H1 (cell line): ENCODE measurements at regions not wholly inside any gene's neighbourhood (a gene's known extent, or its start where the extent isn't known, plus 50 kb on each side); places are given as distances from the start of the nearest gene placed in this dataset.

Source experiments
- ATF3 ChIP-seq: IDR thresholded peaks from 2 replicates; pipeline ENCODE4 v1.6.1; 2011; ENCODE audit warnings: low read depth, mild to moderate bottlenecking, low read length; ENCODE audit not compliant: insufficient read depth
- CEBPB ChIP-seq: IDR thresholded peaks from 2 replicates; pipeline ENCODE4 v1.6.1; 2012; ENCODE audit warnings: low read depth, low read length
- CHD7 ChIP-seq: fragments of 300-600 bp; sonication (generic); IDR thresholded peaks from 2 replicates; pipeline ENCODE4 v1.7.1; 2012; ENCODE audit warnings: low read length, moderate library complexity, mild to moderate bottlenecking, inconsistent platforms; ENCODE audit not compliant: insufficient replicate concordance
- CREB1 ChIP-seq: IDR thresholded peaks from 2 replicates; pipeline ENCODE4 v1.6.1; 2012; ENCODE audit warnings: inconsistent platforms
- CTCF ChIP-seq, 3 experiments: IDR thresholded peaks; 1 replicate in 2 of 3; 2 replicates in 1 of 3; pipeline versions ENCODE4 v1.5.1 to v1.6.1; 2011; ENCODE audit warnings: low read length in 3 of 3, mild to moderate bottlenecking in 3 of 3, inconsistent platforms in 2 of 3, low read depth in 1 of 3, moderate library complexity in 1 of 3; ENCODE audit not compliant: insufficient read depth in 1 of 3; ENCODE audit errors: control extremely low read depth in 1 of 3
- MAX ChIP-seq: IDR thresholded peaks from 2 replicates; pipeline ENCODE4 v1.6.1; 2012; ENCODE audit warnings: inconsistent platforms
- POLR2A ChIP-seq, 2 experiments: IDR thresholded peaks; 1 replicate in 1 of 2; 2 replicates in 1 of 2; pipeline ENCODE4 v1.6.1; 2011; ENCODE audit warnings: low read depth in 2 of 2, low read length in 2 of 2, mild to moderate bottlenecking in 2 of 2; ENCODE audit errors: control extremely low read depth in 1 of 2
- SAP30 ChIP-seq: fragments of 300-600 bp; sonication (generic); IDR thresholded peaks from 2 replicates; pipeline ENCODE4 v1.7.1; 2012; ENCODE audit warnings: low read length, moderate library complexity, mild to moderate bottlenecking, inconsistent platforms; ENCODE audit not compliant: insufficient read depth, insufficient replicate concordance
- SP1 ChIP-seq: IDR thresholded peaks from 2 replicates; pipeline ENCODE4 v1.6.1; 2011; ENCODE audit warnings: low read depth, low read length
- SP4 ChIP-seq: IDR thresholded peaks from 2 replicates; pipeline ENCODE4 v1.6.1; 2012; ENCODE audit warnings: low read length, inconsistent platforms

GRCh38 chr6:122012578-122012977 is 386.9 kb upstream of the HSF2 start (continued):
- no peak for TF ChIP-seq CHD7
- no peak for TF ChIP-seq SP4
- no peak for TF ChIP-seq CTCF (IDR thresholded peaks at IDR 0.05; ENCODE audit: control extremely low read depth in 1 of 3, insufficient read depth in 1 of 3, low read depth in 1 of 3, low read length in 3 of 3)
- no peak for TF ChIP-seq MAX
- TF ChIP-seq ATF3, result no peak
- no peak for TF ChIP-seq SP1
- no peak for TF ChIP-seq POLR2A (IDR thresholded peaks at IDR 0.05; ENCODE audit: control extremely low read depth in 1 of 2, low read depth in 2 of 2, low read length in 2 of 2)
- no peak for TF ChIP-seq CEBPB
- TF ChIP-seq CREB1, result no peak
- TF ChIP-seq SAP30, result no peak
